ENCODE measurements at regions not wholly inside any gene's neighbourhood (a gene's known extent, or its start where the extent isn't known, plus 50 kb on each side); places are given as distances from the start of the nearest gene placed in this dataset.
"Not testable (repeated sequence)": the region's sequence is repeated elsewhere in the genome, so short reads cannot be mapped to it uniquely, and the experiment has no call there.

- peaks cover 0 to 14% (median 0%) of the 10 kb centered on the region in 4 donors for H3K4me1 ChIP-seq
- TF ChIP-seq CTCF (IDR thresholded peaks at IDR 0.05), result no peak
- H3K36me3 ChIP-seq, result peaks cover 0 to 5% (median 0%) of the 10 kb centered on the region in 3 donors
- intact Hi-C loops (cut with DNase I; ENCODE audit: low total_unique reads), result no loop called here
- H3K27ac ChIP-seq, result peak overlapping the region in 1 of 2 donors; percentile 31
- no peak overlapping the region for H3K4me3 ChIP-seq
- H3K9me3 ChIP-seq, result no peaks in the 10 kb centered on the region
- DNase-seq, result no peak
- no peaks in the 10 kb centered on the region for H3K27me3 ChIP-seq
Observed at GRCh38 chr3:159751146-159751545, 237.5 kb upstream of the IL12A start.

DNA sequence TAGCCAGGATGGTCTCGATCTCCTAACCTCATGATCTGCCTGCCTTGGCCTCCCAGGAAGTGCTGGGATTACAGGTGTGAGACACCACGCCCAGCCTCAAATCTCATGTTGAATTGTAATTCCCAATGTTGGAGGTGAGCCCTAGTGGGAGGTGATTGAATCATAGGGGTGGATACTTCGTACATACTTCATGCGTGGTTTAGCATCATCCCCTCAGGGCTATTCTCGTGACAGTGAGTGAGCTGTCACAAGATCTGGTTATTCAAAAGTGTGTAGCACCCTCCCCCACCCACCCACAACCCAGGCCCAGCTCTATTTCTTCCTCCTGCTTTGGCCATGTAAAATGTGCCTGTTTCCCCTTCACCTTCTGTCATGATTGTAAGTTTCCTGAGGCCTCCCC, 236.9 kb upstream of the IL12A start:
- peak overlapping the region in 1 of 2 donors; percentile 31 for H3K27ac ChIP-seq
- no peak for TF ChIP-seq CTCF (IDR thresholded peaks at IDR 0.05)
- no peaks in the 10 kb centered on the region for H3K9me3 ChIP-seq
- peaks cover 0 to 7% (median 0%) of the 10 kb centered on the region in 3 donors for H3K36me3 ChIP-seq
- DNase-seq, result no peak
- intact Hi-C loops (cut with DNase I; ENCODE audit: low total_unique reads), result no loop called here
- H3K27me3 ChIP-seq, result no peaks in the 10 kb centered on the region
- H3K4me1 ChIP-seq, result peaks cover 0 to 14% (median 0%) of the 10 kb centered on the region in 4 donors
- no peak overlapping the region for H3K4me3 ChIP-seq

DNA sequence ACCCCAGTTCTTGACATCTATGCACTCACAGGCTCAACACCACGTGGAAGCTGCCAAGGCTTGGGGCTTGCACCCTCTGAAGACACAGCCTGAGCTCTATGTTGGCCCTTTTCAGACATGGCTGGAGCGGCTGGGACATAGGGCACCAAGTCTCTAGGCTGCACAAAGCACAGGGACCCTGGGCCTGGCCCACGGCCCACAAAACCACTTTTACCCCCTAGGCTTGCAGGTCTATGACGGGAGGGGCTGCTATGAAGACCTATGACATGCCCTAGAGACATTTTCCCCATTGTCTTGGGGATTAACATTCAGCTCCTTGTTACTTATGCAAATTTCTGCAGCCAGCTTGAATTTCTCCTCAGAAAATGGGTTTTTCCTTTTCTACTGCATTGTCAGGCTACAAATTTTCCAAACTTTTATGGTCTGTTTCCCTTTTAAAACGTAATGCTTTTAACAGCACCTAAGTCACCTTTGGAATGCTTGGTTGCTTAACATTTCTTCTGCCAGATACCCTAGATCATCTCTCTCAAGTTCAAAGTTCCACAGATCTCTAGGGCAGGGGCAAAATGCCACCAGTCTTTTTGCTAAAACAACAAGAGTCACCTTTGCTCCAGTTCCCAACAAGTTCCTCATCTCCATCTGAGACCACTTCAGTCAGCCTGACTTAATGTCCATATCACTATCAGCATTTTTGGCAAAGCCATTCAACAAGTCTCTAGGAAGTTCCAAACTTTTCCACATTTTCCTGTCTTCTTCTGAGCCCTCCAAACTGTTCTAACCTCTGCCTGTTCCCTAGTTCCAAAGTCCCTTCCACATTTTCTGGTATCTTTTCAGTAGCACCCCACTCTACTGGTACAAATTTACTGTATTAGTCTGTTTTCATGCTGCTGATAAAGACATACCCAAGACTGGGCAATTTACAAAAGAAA, 232.1 kb upstream of the IL12A start:
- H3K27me3 ChIP-seq; H3K36me3 ChIP-seq; intact Hi-C loops (cut with DNase I; ENCODE audit: low total_unique reads); H3K9me3 ChIP-seq; H3K27ac ChIP-seq; H3K4me3 ChIP-seq; DNase-seq: not testable (repeated sequence)
- H3K4me1 ChIP-seq, result peaks cover 0 to 11% (median 5%) of the 10 kb centered on the region in 4 donors

DNA sequence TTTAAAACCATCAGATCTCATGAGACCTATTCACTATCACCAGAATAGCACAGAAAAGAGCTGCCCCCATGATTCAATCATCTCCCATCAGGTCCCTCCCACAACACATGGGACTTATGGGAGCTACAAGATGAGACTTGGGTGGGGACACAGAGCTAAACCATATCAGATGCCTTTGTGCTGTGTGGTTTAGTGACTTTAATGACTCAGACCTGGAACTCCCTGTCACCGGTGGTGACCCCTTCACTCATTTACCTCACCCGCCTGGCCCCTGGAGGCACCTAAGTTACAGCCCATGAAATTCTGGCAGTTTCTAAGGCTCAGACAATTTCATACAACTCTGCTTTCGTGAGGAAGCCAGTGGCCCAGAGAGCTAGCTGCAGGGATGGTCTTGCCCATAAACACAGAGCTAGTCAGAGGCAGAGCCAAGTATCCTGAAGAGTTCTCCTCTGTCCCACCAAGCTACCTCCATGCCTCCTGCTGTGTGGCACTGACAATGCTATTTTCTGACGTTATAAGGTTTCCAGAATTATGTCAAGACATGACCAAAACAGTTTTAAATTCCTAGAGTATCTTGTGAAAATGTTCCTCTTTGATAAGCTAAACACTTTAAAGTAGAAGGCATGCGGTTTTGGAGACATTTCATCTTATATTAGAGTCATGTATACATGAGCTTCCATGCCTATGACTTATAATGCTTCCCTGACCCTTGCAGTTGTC, 231.1 kb upstream of the IL12A start:
- intact Hi-C loops (cut with DNase I; ENCODE audit: low total_unique reads), result no loop called here
- Histone ChIP-seq H3K4me1 (peaks cover 0 to 20% (median 13%) of the 10 kb centered on the region in 4 donors), H3K4me3 (no peak overlapping the region), H3K27ac (no peak overlapping the region), H3K9me3 (no peaks in the 10 kb centered on the region), H3K36me3 (peaks cover 0 to 7% (median 0%) of the 10 kb centered on the region in 3 donors), H3K27me3 (no peaks in the 10 kb centered on the region)
- no peak for TF ChIP-seq CTCF (IDR thresholded peaks at IDR 0.05)
- no peak for DNase-seq

DNA sequence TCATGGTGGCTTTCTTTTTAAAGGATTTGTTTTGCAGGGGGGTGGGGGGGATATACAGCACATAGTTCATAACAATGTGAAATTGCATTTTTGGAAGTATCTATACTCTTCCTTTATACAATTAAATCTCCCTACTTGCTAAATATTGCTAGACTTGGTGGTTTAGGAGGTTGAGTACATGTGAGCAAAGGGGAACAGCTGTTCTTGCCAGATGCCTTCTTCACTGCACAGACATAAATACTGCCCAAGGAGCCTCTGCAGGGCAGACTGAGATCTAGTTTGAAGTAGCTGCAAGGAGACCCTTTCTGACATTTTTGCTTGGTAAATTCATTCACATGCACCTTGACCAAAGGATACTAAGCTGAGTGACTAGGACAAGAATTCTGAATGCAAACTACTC, 228.6 kb upstream of the IL12A start:
- Histone ChIP-seq H3K27me3 (no peaks in the 10 kb centered on the region), H3K4me3 (no peak overlapping the region), H3K27ac (peak overlapping the region in 1 of 2 donors; percentile 92), H3K4me1 (peaks cover 0 to 23% (median 16%) of the 10 kb centered on the region in 4 donors), H3K36me3 (peaks cover 0 to 7% (median 0%) of the 10 kb centered on the region in 3 donors), H3K9me3 (no peaks in the 10 kb centered on the region)
- DNase-seq, result no peak
- no peak for TF ChIP-seq CTCF (IDR thresholded peaks at IDR 0.05)
- intact Hi-C loops (cut with DNase I; ENCODE audit: low total_unique reads), result no loop called here

- Histone ChIP-seq H3K4me1 (peaks cover 0 to 25% (median 18%) of the 10 kb centered on the region in 4 donors), H3K9me3 (no peaks in the 10 kb centered on the region), H3K36me3 (no peaks in the 10 kb centered on the region), H3K27ac (peak overlapping the region; percentile 92 to 98), H3K27me3 (no peaks in the 10 kb centered on the region), H3K4me3 (peak overlapping the region in 1 of 2 donors; percentile 90)
- peak; percentile 42 to 83 for DNase-seq
- intact Hi-C loops (cut with DNase I; ENCODE audit: low total_unique reads), result no loop called here
- no peak for TF ChIP-seq CTCF (IDR thresholded peaks at IDR 0.05)
Observed at GRCh38 chr3:159761369-159761768, 227.3 kb upstream of the IL12A start.
